GM19239 (cell line): ENCODE measurements at regions not wholly inside any gene's neighbourhood (a gene's known extent, or its start where the extent isn't known, plus 50 kb on each side); places are given as distances from the start of the nearest gene placed in this dataset.
A peak's percentile ranks its signal among the peaks of the same experiment; 100 is the strongest.
"Not testable (repeated sequence)": the region's sequence is repeated elsewhere in the genome, so short reads cannot be mapped to it uniquely, and the experiment has no call there.

Experiments
- DNase-seq: peaks from one replicate; pipeline ENCODE4 v3.0.0; 2011; ENCODE audit warnings: low spot score; ENCODE audit not compliant: insufficient read length
- FAIRE-seq: peaks from 2 replicates; lab custom pipeline; 2011; peaks lifted over from hg19 to GRCh38; lab: Jason Lieb, UNC

- not testable (repeated sequence) for FAIRE-seq, DNase-seq
Observed at GRCh38 chr14:105668471-105669230, 142.3 kb downstream of the TMEM121 start.

- DNase-seq, FAIRE-seq: not testable (repeated sequence)
Observed at GRCh38 chr14:105669231-105669610, 142.8 kb downstream of the TMEM121 start.

GRCh38 chr14:105669646-105670045 lies 143.3 kb downstream of the TMEM121 start:
- not testable (repeated sequence) for DNase-seq, FAIRE-seq

- FAIRE-seq, DNase-seq: not testable (repeated sequence)
Observed at GRCh38 chr14:105672450-105673200, 146.2 kb downstream of the TMEM121 start.

DNA sequence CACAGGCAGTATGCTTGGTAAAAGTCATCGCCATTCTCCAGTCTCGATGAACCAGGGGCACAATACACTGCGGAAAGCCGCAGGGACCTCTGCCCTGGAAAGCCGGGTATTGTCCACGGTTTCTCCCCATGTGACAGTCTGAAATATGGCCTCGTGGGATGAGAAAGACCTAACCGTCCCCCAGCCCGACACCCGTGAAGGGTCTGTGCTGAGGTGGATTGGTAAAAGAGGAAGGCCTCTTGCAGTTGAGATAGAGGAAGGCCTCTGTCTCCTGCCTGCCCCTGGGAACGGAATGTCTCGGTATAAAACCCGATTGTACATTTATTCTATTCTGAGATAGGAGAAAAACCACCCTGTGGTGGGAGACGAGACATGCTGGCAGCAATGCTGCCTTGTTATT lies 149.1 kb downstream of the TMEM121 start:
- not testable (repeated sequence) for DNase-seq, FAIRE-seq

DNA sequence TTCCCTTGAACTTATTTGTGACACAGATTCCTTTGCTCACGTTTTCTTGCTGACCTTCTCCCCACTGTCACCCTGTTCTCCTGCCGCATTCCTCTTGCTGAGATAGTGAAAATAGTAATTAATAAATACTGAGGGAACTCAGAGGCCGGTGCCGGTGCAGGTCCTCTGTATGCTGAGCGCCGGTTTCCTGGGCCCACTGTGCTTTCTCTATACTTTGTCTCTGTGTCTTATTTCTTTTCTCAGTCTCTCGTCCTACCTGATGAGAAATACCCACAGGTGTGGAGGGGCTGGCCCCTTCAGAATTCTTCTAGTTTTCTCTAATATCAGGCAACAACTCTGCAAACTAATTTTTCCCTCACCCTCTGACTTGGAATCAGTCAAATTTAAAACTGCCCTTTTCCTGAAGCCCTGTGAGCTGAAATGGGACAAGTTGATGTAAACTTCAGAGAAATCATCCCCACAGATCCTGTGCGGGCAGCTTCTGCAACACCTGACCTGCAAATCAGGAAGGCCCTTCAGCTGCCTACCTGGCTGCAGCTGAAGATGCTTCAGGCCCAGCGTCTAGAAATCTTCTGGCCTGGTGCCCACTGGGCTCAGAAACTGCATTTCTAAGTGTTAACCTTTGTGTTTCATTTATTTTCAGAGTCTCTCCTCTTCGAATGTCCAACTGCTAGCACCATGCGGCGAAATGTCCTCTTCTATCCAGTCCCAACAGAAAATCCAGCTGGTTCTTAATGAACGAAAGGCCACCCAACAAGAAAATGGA lies 149.7 kb downstream of the TMEM121 start:
- not testable (repeated sequence) for DNase-seq, FAIRE-seq

- DNase-seq: not testable (repeated sequence)
- peak; percentile 64 for FAIRE-seq
Observed at GRCh38 chr14:105678057-105678456, 151.7 kb downstream of the TMEM121 start.

GRCh38 chr14:105678996-105679958 lies 152.9 kb downstream of the TMEM121 start:
- peak; percentile 56 for FAIRE-seq
- DNase-seq: not testable (repeated sequence)

DNA sequence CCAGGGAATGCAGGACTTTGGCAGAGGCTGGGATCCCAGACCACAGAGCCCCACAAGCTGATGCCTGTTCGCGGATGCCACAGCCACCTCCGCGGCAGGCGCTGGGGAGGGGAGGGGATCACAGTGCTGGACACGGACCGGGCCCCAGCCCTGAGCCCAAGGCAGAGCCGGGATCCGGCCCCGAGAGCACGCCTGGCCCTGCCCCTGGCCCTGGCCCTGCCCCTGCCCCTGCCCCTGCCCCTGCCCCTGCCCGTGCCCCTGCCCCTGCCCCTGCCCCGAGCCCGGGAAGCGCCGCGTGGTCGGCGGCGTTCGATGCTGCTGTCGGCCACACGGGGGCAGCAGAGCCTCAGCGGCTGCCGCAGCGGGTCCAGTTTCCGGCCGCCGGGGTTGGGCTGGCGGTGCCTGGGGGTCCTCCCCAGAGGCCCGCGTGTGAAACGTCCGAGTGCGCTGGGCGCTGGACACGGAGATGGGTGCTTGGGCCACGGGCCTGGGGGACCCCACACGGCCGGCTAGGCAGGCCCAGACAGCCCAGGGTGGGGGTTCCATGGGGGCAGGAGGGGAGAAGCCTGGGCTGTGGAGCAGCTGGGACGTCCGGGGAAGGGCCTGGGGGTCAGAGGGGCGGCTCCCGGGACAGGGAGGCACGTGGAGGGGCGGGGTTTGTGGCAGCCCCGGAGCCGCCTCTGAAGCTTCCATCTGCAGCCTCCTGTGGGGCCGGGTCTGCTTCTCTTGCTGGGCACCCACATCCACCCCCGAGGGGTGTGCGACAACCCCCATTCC lies 153.8 kb downstream of the TMEM121 start:
- FAIRE-seq, DNase-seq: not testable (repeated sequence)

GRCh38 chr14:105680736-105681098 lies 154.3 kb downstream of the TMEM121 start:
- not testable (repeated sequence) for DNase-seq
- FAIRE-seq: peak; percentile 99

DNA sequence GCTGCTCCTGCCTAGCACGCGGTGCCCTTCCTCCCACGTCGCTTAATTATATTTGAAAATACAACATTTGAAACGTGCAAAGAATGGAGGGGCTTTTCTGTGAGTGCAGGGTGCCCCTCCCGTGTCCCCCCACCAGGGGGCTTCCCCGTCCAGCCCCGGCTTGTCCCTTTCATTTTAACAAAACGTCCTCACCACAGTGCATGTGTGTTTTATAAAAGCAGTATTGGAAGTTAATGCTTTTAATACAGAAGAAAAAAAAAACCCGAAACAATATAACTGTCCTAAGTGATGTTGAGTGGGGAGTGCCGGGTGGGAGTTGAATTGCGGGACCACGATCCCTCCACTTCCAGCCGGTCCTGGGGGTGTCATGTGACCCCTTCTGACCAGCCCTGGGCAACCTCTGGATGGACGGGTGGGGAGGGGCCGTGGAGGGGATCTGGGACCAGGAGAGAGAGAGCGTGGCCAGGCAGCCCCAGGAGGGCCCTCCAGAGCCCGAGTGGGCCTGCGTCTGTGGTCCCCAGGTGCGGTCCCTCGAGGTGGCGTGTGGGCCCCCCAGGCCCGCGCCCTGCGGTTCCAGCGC lies 155.3 kb downstream of the TMEM121 start:
- not testable (repeated sequence) for FAIRE-seq, DNase-seq

- not testable (repeated sequence) for DNase-seq, FAIRE-seq
Observed at GRCh38 chr14:105682442-105682841, 156.1 kb downstream of the TMEM121 start.

GRCh38 chr14:105682956-105683570 lies 156.7 kb downstream of the TMEM121 start:
- peak; percentile 65 for FAIRE-seq
- DNase-seq: no peak

GRCh38 chr14:105684056-105684455 lies 157.7 kb downstream of the TMEM121 start:
- DNase-seq, FAIRE-seq: not testable (repeated sequence)

DNA sequence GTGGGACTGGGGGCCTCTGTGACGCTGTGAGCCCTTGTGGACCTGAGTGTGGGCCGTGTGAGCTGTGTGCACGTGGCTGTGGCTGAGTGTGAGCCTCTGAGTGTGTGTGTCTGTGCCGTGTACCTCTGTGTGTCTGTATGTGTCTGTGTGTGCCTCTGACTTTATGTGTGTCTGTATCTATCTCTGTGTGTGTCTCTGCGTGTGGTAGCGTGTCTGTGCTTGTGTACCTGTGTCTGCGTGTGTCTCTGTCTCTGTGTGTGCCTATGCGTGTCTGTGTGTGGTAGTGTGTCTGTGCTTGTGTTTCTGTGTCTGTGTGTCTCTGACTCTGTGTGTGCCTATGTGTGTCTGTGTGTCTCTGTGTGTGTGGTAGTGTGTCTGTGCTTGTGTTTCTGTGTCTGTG lies 158.2 kb downstream of the TMEM121 start:
- peak; percentile 90 for FAIRE-seq
- DNase-seq: not testable (repeated sequence)

DNA sequence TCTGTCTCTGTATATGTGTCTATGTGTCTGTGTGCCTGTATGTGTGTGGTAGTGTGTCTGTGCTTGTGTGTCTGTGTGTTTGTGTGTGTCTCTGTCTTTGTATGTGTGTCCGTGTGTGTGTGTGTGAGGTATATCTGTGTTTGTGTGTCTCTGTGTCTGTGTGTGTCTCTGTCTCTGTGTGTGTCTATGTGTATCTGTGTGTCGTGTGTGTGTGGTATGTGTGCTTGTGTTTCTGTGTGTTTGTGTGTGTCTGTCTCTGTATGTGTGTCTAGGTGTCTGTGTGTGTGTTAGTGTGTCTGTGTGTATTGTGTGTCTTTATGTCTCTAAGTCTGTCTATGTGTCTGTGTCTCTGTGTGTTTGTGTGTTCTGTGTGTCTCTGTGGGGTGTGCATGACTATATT lies 158.6 kb downstream of the TMEM121 start:
- FAIRE-seq: no peak
- no peak for DNase-seq

DNA sequence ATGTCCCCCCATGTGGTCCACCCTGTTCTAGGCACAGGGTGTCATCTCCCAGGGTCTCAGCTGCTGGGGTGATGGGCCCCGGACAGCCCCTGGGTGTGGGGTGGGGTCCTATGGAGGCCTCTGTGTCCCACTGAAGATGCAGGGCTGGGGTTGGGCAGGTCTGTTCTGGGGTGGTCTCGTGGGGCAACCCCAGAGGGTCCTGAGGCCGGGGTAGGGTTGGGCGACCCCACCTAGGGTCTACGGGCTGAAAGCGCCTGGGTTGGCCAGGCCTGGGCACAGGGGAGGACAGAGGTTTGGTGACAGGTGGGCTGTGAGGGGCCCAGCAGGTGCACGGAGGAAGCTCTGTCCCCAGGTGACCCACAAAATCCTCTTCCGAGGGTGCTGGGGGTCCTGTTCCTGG lies 159.2 kb downstream of the TMEM121 start:
- not testable (repeated sequence) for DNase-seq, FAIRE-seq

DNA sequence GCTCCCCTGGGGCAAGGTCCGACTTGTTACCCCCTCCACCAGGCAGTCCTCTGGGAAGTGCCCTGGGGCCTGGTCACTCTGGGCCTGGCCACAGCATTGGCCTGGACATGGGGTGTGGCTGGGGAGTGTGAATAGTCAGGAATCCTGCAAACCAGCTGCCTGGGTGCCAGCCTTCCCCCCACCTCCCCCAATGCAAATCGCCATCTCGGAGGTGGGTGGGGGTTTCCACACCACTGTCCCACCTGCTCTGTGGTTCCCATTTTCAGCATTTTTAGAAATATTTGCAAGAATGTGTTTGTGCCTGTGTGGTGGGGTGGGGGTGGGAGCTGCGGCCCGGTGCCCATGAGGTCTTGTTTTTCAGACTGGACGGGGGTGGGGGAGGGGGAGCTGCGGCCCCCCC lies 159.7 kb downstream of the TMEM121 start:
- peak; percentile 100 for FAIRE-seq
- DNase-seq: not testable (repeated sequence)
